ENCODE measurements at regions not wholly inside any gene's neighbourhood (a gene's known extent, or its start where the extent isn't known, plus 50 kb on each side); places are given as distances from the start of the nearest gene placed in this dataset.

- TF ChIP-seq ZFP30 (CRISPR knock-in tag; IDR thresholded peaks at IDR 0.05) (no peak), ESRRG (CRISPR knock-in tag; IDR thresholded peaks at IDR 0.05) (no peak), OSR1 (CRISPR knock-in tag; IDR thresholded peaks at IDR 0.05) (no peak), ZC3H10 (CRISPR knock-in tag; IDR thresholded peaks at IDR 0.05) (no peak), PPARA (CRISPR knock-in tag; IDR thresholded peaks at IDR 0.05; ENCODE audit: borderline replicate concordance) (no peak), PATZ1 (CRISPR knock-in tag; IDR thresholded peaks at IDR 0.05; ENCODE audit: borderline replicate concordance) (no peak), ZNF8 (CRISPR knock-in tag; IDR thresholded peaks at IDR 0.05) (no peak), ZNF565 (CRISPR knock-in tag; conservative IDR thresholded peaks at IDR 0.05; ENCODE audit: low read depth) (no peak), POU6F1 (CRISPR knock-in tag; IDR thresholded peaks at IDR 0.05; ENCODE audit: borderline replicate concordance, low read depth) (no peak), CSRNP3 (CRISPR knock-in tag; IDR thresholded peaks at IDR 0.05) (no peak)
Measured at GRCh38 chr13:63896321-63896720, 2480.7 kb upstream of the PCDH20 start.
